Natural killer cell treated with Interleukin-12 subunit alpha and Interleukin-12 subunit beta and Interleukin-15 and Interleukin-18, amount 100 ng/mL, for 72 hours (primary cell): ENCODE measurements at regions not wholly inside any gene's neighbourhood (a gene's known extent, or its start where the extent isn't known, plus 50 kb on each side); places are given as distances from the start of the nearest gene placed in this dataset.

Experiments
- ATAC-seq, 2 donors: fragments of 150-1000 bp; cut with Tn5 transposase in 1 of 2; sonication (Bioruptor Pico), chemical (Tn5 transposase) in 1 of 2; 2 replicates each; pipeline ENCODE4 v1.10.0; 2021
- DNase-seq: peaks from one replicate; pipeline ENCODE4 v3.0.0; 2022; ENCODE audit warnings: low spot score
- H3K27ac Mint-ChIP-seq, 2 donors: 1 replicate in 1 of 2; 2 replicates in 1 of 2; pipeline ENCODE4 v1.8.0; 2022; ENCODE audit warnings: mixed read lengths in 2 of 2, mild to moderate bottlenecking in 1 of 2, moderate library complexity in 1 of 2
- H3K27me3 Mint-ChIP-seq, 2 donors: 1 replicate in 1 of 2; 2 replicates in 1 of 2; pipeline ENCODE4 v1.8.0; 2022; ENCODE audit warnings: mixed read lengths in 2 of 2
- H3K36me3 Mint-ChIP-seq: one replicate; pipeline ENCODE4 v1.8.0; 2022; ENCODE audit warnings: mixed read lengths
- H3K4me1 Mint-ChIP-seq, 2 donors: 1 replicate in 1 of 2; 2 replicates in 1 of 2; pipeline ENCODE4 v1.8.0; 2022; ENCODE audit warnings: low read depth in 2 of 2, mixed read lengths in 2 of 2, mild to moderate bottlenecking in 1 of 2
- H3K4me3 Mint-ChIP-seq: one replicate; pipeline ENCODE4 v1.8.0; 2022; ENCODE audit warnings: mixed read lengths
- H3K9me3 Mint-ChIP-seq: 2 replicates; pipeline ENCODE4 v1.8.0; 2022; ENCODE audit warnings: mixed read lengths

- ATAC-seq (no peak), DNase-seq (no peak)
- peaks cover 0 to 3% of the 10 kb centered on the region in 2 donors for H3K27me3 Mint-ChIP-seq
- no peaks in the 10 kb centered on the region for H3K4me1 Mint-ChIP-seq
- no peaks in the 10 kb centered on the region for H3K36me3 Mint-ChIP-seq
- H3K4me3 Mint-ChIP-seq: no peak overlapping the region
- H3K27ac Mint-ChIP-seq: no peak overlapping the region
- H3K9me3 Mint-ChIP-seq: no peaks in the 10 kb centered on the region
These were observed 182.0 kb downstream of the TENT5D start for GRCh38 chrX:80602036-80602860.
